Activated naive CD4-positive, alpha-beta T cell treated with anti-CD3 and anti-CD28 coated beads, Interleukin-2, amount 50 U/mL, for 16 hours (primary cell): ENCODE measurements at regions not wholly inside any gene's neighbourhood (a gene's known extent, or its start where the extent isn't known, plus 50 kb on each side); places are given as distances from the start of the nearest gene placed in this dataset.

Experiments
- DNase-seq: peaks from one replicate; pipeline ENCODE4 v3.0.0-alpha.2; 2020

DNA sequence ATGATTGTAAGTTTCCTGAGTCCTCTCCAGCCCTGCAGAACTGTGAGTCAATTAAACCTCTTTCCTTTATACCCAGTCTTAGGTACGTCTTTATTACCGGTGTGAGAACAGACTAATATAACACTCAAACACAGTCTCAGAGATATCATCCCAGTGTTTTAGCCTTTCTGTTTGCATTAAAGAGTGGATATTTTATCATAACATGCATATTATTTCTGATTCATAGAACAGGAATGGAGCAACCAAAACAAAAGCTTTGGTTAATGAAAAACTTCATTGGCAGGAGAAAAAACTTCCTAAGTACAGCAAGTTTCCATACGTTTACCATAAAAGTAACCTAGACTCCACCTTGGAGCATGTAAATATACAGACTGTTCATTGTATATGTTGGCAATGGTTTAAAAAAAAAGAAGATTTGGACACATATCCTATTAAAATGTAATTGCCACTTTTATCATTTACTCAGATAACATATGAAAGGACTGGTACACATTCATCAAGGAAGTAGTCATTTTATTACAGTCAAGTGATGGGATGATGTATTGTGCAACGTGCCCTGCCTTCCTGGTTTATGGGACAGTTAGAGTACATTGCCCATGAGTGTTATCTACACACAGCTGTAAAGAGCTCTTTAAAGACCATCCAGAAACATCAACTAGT is 144.8 kb downstream of the ETS2 start:
- DNase-seq: no peak

DNA sequence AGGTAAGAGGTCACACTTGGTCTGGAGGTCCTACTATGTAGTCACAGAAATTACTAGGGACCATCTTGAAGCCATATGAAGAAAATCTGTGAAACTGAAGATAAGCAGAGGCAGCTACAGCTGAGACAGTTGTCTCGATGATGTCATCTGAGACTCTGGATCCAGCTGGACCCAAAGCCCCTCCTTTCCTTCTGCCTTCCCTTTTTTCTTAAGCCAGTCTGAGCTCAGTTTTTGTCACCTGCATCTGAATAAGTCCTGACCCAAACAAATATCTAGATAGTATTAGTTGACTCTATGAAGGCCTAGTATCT is 143.3 kb downstream of the ETS2 start:
- DNase-seq: no peak

DNA sequence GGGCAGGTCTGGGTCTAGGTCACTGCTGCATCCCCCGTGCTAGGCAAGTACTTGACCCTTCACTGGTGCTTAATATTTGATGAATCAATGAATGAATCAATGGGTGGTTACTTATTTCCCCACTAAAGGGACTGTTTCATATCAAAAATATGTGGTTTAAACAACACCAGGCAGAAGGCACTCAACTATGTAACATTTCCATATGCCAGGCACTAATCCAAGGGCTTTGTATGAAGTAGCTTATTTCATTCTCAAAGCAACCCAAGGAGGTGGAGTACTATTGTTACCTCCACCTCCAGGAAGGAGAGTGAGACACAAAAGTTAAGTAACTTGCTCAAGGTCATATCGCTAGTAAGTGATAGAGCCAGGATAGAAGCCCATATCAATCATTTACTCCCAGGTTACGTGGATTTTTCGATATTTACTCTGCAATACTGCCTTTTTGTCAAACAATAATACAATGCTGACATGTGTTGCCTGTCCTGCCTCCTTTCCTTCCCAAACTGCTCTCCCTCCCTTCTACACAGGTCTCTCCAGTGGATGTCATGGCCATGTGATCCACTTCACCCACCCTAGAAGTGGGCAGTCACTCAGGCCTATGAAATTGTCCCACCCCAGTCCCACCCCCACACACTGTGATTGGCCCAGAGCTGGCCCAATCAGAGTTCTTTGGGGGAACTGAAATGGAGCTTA is 142.8 kb downstream of the ETS2 start:
- no peak for DNase-seq

DNA sequence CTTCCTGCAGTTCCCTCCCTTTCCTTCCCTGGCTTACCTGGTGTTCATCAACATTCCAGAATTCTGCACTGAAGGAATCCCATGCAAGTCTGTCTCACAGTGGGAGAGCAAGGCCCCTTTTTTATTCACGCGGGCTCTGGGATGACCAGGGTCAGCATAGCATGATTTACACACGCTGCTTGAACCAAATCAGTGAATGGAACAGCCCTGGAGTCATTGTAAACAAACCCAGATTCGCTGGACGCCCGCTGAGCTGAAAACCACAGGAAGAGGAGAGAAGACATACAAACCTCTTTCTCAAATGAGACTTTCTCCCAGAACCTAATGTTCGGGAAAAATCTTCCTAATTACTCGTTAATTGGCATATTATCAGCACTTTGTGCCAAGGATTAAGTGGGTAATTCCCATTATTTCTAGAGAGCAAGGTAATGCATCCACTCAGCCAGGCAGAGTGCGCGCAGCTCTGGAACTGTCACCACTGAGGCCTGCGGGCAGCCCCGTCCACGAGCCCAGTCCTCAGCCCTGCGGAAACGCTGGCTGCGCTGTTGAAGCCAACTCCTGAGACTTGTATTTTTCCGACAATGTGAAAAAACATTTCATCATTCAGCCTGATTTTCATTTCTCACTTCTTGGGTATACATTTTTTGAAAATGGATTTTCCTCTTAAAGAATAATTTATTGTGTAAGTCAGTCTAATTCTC is 140.0 kb downstream of the ETS2 start:
- no peak for DNase-seq

DNA sequence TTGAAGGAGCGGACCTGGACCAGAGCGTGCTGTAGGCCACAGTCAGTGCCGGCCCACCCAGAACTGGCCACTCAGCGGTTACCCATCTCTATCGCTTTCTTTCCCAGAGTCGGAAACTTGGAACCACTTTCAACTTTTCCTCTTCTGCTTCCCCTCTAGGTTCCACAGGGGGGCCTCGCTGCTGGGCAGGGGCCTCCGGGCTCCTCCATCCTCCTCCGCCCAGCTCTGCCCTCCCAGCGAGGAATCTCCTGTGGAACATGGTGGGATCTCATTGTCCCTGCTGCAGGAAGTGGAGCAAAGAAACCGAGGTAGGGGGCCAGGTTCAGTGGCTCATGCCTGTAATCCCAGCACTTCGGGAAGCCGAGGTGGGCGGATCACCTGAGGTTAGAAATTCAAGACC is 139.2 kb downstream of the ETS2 start:
- DNase-seq: no peak

DNA sequence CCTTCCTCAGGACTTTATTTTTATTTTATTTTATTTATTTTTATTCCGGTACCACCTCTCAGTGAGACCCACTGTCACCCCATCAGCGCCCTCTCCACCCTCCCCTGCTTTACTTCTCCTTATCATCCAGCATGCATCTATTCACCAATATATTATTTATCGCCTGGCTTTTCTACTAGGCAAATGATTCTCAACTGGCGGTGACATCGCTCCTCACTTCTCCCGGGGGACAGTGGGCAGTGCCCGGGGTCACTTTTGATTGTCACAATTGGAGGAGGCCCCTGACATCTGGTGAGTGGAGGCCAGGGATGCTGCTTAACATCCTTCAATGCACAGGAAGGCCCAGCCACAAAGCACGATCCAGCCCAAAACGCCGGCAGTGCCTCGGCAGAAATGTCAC is 138.7 kb downstream of the ETS2 start:
- DNase-seq: no peak

DNA sequence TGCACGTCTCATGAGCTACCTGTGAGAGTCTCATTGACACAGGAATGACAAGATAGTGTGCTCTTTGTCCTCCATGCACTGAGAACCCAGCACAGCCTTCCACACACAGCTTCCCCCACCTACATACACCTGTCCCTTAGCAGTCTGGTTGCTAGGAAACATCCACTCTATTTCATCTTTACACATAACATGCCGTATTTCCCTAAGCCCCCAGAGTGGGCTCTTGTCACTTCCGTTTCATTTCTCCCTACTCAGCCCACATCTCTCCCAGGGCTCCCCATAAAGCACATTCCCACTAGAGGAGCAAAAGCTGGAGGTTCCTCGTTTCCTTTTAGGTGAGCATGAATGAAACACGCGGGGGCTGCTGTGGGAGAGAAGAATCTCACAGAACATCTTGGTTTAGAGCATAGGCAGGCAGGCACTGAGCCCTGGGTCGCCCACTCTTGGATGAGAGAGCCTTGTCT is 137.1 kb downstream of the ETS2 start:
- no peak for DNase-seq

DNA sequence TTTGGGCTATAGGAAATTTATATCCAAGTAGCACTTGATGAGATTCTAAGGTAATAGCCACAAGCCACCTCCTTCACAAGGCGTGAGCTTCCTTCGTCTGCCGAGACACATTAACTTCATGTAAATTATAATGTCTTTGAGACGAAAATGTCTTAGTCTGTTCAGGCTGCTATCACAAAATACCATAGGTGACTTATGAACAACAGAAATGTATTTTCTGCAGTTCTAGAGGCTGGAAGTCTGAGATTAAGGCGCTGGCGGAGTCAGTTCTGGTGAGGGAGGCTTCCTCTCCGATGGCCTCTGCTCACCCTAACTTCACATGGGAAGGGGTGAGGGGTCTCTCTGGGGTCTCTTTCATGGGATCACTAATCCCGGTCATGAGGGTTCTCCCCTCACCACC is 133.0 kb downstream of the ETS2 start:
- DNase-seq: no peak

DNA sequence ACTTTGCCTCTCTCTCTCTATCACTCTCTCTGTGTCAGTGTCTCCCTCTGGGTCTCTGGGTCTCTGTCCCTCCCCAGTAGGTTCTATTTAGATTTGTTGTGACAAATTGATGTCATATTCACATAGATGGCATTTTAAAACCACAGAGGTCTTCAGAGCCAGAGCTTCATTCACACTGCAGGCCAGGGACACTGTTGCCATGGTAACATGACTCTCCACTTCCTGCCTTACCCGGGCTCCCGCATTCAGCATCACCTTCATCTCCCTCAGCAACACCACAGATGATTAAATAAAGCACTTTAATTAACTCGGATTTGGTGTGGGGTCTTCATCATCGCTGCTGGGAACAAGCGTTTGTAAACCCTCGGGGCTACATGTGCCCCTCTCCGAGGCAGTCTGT is 132.6 kb downstream of the ETS2 start:
- no peak for DNase-seq

DNA sequence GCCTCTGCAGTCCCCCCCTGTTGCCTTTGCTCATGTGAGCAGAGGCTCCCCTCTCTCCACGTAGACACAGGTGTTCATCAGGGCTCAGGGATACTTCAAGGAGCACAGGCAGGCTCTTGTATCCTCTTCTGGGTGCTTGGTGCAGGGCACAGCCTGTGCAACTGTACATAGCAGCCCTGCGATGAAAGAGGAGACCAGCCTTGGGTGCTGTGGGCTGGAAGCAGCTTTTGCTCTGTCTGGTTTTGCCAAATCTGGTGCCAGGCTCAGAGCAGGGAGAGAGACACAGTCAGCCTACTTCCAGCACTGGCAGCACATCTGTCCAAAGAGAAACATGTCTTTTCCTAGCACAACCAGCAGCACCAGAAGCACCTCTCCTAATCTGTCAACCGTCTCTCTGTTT is 132.1 kb downstream of the ETS2 start:
- no peak for DNase-seq

DNA sequence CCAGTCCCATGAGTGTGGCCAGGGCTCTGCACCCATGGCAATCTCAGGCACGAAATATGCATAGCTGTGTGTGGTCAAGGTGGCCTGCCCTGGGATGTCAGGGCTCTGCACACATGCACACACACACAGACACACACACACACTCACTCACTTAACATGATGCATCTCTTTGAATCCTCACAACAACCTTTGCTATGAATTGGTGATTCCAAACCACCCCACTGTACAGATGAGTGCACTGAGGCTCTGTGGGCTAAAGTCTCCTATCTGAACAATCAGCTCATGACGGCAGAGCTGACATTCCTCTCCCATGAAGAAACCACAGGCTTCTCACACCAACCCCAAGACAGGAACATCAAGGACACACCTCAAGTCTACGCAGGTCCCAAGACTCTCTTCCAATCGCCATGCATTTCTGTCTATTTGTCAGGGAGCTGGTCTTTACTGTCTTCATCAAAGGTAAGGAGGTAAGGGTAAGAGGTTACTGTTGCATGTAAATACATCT is 131.6 kb downstream of the ETS2 start:
- DNase-seq: no peak

DNA sequence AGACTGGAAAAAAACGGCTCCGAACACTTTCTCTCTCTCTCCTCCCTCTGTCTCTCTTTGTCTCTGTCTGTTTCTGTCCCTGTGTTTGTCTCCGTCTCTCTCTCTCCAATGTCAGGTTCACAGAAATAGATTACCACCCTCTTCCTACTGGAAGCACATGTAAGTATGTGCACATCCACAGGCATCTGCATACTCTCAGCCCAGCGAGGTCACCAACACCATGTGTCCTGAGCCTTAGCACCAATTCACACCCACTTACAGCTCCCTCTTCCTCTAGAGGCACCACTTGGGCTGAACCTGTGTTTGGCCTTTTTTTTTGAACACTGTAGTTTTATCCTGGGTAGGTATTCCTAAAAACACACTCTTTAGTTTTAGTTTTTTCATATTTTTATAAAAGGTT is 130.5 kb downstream of the ETS2 start:
- DNase-seq: no peak

DNA sequence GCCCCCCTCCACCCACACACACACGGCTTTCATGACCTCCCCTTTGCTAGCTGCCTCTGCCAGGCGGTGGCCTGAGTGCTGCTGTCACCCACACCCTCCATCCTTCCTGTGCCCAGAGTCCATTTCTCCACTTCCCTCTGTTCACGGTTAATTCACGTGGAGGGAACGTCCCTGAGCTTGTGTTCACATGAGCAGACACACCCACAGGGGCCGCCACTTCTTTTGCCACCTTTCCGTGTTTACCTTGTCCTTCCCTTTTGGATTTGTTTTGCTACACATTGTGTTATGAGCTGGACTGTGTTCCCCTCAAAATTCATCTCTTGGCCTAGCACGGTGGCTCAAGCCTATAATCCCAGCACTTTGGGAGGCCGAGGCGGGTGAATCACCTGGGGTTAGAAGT is 128.0 kb downstream of the ETS2 start:
- DNase-seq: no peak

DNA sequence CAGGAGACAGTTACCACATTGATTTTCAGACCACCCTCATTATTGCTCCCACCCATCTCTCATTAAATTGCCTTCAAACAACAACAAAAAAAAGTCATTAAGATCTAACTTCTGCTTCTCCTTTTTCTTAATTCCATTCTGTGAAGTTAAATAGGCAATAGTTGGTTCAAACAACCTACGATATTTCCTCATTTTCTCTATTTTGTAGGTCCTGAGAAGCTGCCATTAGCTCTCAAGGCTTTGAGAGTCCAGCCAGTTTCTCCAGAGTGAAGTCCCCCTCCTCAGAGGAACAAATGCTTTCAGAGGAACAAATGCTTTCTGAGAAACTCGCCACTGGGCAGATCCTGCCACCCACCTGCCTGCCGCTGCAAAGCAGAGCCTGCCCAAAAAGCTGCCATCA is 125.6 kb downstream of the ETS2 start:
- no peak for DNase-seq

DNA sequence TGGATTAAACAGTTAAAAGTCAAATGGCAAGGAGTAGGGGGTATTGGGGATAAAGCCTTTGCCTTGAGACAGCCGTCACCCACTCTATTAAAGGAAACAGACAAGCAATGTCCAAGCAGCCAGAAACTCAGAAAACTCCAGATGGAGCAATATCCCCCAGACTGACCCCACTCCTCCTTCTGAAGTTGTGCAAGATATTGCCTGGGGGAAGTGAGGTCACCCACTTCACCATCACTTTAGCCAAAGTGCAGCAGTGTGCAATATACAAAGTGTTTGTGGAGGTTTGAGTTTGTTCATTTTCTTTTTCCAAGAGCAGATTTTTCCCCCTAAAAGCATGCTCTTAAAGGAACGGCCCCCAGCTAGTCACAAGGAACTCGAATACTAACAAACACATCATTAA is 125.1 kb downstream of the ETS2 start:
- no peak for DNase-seq

DNA sequence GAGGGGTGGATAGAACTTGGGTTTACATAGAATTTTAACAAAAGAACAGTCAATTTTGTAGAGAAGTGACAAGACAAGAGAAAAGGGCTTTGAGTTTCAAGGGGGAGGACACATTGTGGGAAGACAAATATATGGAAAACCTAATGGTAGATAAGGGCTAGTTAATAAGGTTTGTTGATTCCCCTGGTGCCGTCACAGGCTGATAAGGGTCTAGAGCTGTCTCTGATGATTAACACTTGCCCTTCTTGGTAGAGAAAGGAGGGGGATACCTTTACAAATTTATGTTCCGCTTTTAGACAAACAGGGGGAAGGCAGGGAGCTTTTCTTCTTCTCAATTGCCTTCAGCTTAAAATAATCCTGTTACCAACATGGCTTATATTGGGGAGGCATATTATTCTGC is 124.3 kb downstream of the ETS2 start:
- DNase-seq: no peak

DNA sequence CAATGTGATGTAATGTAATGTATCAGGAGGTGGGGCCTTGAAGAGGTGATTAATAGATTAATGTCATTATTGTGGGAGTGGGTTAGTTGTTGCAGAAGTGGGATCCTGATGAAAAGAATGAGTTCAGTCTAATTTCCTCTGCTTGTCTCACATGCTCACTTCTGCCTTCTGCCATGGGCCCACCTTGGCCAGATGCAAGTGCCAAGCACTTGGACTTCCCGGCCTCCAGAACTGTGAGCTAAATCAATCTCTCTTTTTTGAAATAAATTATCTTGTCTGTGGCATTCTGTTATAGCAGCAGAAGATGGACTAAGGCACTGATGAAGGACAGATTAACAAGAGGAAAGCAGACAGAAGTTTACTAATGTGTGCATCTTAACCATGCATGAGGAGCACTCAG is 123.9 kb downstream of the ETS2 start:
- no peak for DNase-seq

DNA sequence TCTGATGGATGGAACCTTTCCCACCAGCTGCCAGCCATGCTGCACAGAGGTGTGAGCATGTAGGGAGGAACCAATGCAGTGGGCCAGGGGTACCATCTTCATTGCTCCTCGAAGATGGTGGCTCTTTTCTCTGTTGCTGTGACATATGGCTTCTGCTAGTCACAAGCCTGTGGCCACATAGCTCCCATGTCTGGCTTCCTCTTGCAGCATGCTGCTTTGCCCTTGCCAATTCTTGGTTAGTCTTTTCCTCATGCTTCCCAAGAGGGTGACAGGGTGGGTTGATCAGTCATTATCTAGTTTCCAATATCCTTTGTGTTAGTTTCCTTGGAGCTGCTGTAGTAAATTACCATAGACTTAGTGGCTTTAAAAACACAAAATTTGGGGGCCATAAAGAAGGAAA is 123.4 kb downstream of the ETS2 start:
- no peak for DNase-seq

DNA sequence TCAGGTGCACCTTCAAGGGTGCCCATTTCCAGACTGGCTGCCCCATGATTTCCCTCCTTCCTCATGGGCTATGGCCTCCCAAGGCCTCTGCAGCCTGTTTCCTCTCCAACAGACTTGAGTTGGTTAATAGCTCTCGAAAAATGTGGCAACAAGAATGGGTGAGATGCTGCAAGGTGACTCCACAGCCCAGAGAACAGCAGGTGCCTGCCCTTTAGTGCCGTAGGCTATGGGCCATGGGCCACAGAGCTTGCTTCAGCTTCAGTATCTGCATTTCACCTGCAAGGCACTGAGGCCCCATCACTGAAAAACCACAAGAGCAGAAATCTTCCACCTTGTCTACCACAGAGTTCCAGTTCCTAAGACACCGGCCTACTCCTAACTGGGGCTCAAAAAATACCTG is 122.0 kb downstream of the ETS2 start:
- DNase-seq: no peak

DNA sequence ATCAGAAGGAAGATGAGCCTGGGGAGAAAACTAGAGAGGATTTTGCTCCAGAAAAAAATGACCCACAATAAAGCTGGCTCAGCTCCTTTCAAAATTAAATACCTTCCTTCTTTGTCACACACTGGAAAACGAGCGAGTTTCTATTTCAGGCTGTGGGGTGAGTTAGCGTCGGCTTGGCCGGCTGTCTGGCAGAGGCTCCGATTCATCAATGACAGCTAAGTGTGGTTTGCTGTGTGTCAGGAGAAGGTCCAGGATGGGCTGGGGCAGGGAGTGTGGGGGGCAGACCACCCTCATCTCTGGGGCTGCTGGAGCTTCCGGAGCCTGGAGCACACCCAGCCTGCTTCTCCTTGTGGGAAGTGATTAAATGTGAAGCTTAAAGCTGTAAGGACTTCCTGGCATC is 120.2 kb downstream of the ETS2 start:
- no peak for DNase-seq

DNA sequence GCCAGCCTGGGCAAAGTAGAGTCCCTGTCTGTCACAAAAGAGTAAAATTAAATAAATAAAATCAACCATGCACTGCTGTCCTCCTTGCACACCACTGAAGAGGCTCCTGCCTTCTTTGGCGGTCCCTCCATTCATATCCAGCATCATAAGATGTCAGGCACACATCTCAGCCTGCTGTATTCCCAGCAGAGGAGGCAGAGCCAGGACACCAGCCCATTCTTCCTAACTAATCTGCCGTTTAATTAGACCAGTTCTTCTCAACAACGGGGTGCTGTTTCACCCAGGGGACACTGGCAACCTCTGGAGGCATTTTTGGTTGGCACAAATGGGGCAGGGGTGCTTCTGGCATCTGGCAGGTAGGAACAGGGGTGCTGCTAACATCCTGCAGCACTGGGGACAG is 119.7 kb downstream of the ETS2 start:
- no peak for DNase-seq

DNA sequence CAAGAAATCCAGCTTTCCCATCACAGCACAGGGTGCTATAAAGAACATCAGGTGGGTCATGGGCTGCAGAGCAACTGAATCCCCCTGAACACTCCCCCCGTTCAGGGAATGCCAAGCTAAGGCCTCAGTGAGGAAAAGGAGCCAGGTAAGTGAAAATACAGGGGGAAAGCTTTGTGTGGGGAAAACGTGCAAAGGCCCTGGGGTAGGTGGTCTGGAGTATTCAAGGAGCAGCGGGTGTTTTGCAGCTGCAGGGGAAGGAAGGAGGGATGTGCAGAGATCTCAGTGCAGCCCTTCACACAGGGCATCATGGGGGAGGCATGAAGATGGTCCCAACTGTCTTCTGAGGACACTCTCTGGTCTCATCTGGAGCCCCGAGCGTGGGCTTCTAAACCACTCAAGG is 119.2 kb downstream of the ETS2 start:
- no peak for DNase-seq

DNA sequence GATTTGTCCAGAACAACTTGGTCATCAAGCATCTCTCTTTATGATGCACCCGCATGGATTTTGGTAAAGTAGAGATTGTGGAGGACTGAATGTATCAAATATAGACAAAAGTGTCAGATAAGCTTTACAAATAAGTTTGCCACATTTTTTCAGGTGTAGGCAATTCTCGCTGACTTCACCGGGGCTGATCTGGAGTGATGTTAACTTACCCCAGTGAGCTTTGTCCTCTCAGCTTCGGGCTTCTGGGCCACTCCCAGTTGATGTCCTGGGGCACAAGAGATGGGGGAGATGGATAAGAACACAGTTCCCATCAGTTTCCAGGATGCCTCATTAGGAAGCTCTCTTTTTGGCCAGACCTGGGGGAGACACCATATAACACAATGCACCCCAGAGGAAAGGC is 117.7 kb downstream of the ETS2 start:
- DNase-seq: no peak

DNA sequence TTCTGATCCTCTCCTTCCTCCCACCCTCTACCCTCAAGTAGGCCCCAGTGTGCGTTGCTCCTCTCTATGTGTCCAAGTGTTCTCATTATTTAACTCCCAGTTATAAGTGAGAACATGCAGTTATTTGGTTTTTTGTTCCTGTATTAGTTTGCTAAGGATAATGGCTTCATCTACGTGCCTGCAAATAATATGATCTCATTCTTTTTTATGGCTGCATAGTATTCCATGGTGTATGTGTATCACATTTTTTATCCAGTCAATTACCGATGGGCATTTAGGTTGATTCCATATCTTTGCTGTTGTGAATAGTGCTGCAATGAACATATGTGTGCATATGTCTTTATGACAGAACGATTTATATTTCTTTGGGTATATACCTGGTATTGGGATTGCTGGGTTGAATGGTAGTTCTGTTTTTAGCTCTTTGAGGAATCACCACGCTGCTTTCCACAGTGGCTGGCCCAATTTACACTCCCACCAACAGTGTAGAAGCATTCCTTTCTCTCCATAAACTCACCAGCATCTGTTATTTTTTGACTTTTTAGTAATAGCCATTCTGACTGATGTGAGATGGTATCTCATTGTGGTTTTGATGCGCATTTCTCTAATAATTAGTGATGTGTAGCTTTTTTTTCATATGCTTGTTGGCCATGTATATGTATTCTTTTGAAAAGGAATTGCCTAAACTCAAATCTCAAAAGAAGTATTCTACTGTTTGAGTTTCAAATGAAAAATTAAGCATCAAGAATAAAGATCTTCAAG is 116.9 kb downstream of the ETS2 start:
- no peak for DNase-seq
